Thoracic aorta (tissue), 2 donors: ENCODE measurements at regions not wholly inside any gene's neighbourhood (a gene's known extent, or its start where the extent isn't known, plus 50 kb on each side); places are given as distances from the start of the nearest gene placed in this dataset.
"Not testable (repeated sequence)": the region's sequence is repeated elsewhere in the genome, so short reads cannot be mapped to it uniquely, and the experiment has no call there.

Experiments used
- ATAC-seq: fragments of 150-250 bp; one replicate; pipeline ENCODE4 v1.8.0; 2017; ENCODE audit warnings: low read depth; ENCODE audit not compliant: insufficient number of reproducible peaks, low FRiP score
- DNase-seq: peaks from one replicate; pipeline ENCODE4 v3.0.0-alpha.2; 2020; ENCODE audit warnings: low spot score
- H3K27ac ChIP-seq, 2 donors: fragments of 200-600 bp; sonication (generic); 1 replicate in 1 of 2; 2 replicates in 1 of 2; pipeline ENCODE4 v1.5.1; 2016; ENCODE audit warnings: mild to moderate bottlenecking in 2 of 2, moderate library complexity in 2 of 2
- H3K27me3 ChIP-seq: fragments of 200-600 bp; sonication (generic); replicated peaks from 2 replicates; pipeline ENCODE4 v1.6.0; 2016; ENCODE audit warnings: mild to moderate bottlenecking; ENCODE audit not compliant: insufficient read depth
- H3K36me3 ChIP-seq: fragments of 200-600 bp; sonication (generic); one replicate; pipeline ENCODE4 v1.5.1; 2016
- H3K4me1 ChIP-seq, 2 donors: fragments of 200-600 bp; sonication (generic); 1 replicate in 1 of 2; 2 replicates in 1 of 2; pipeline versions ENCODE4 v1.5.1 to v1.6.0; 2016; ENCODE audit warnings: low read depth in 2 of 2, mild to moderate bottlenecking in 1 of 2; ENCODE audit not compliant: control insufficient read depth in 1 of 2
- H3K4me3 ChIP-seq: fragments of 200-600 bp; sonication (generic); 2 replicates; pipeline ENCODE4 v1.5.1; 2016; ENCODE audit warnings: mild to moderate bottlenecking
- H3K9me3 ChIP-seq: fragments of 200-600 bp; sonication (generic); 2 replicates; pipeline ENCODE4 v1.5.1; 2016
- CTCF ChIP-seq: fragments of 200-600 bp; sonication (generic); IDR thresholded peaks from one replicate; pipeline ENCODE4 v1.5.1; 2019; ENCODE audit warnings: antibody characterized with exemption

DNA sequence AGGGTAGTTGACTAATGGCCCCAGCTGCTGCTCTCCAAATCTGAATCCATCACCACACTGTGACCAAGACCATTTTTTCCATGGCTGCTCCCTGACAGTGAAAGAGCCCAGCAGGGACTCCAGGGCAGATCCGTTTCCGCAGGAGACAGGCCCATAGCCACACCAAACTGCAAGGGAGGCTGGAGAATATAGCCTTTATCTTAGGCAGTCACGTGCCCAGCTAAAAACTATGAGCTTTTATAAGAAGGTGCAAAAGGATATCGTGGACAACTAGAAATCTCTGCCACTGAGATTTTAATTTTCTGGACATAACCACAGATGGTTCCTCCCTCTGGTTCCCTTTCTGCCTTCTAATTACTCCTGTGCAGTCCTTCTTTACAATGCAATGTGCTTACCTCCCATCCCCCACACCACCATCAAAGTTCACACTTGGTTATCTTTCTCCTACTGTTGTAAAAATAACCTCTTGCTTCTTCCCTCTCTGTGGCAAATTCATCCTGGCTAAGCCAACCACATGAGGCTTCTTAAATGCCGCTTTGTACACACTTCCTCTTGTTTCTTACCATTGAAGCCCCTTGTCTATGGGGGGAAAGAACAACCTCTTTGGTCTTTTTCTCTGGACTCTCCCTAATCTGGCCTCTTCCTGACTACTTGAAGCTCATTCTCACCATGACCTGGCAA, 233.7 kb downstream of the SHQ1 start:
- no peak for DNase-seq
- H3K4me1 ChIP-seq = no peaks in the 10 kb centered on the region
- no peaks in the 10 kb centered on the region for H3K36me3 ChIP-seq
- TF ChIP-seq CTCF = no peak
- no peak for ATAC-seq
- no peaks in the 10 kb centered on the region for H3K27me3 ChIP-seq
- H3K27ac ChIP-seq = no peak overlapping the region
- no peak overlapping the region for H3K4me3 ChIP-seq
- no peaks in the 10 kb centered on the region for H3K9me3 ChIP-seq

GRCh38 chr3:72613871-72614270, 234.4 kb downstream of the SHQ1 start:
- Histone ChIP-seq H3K4me1 (no peaks in the 10 kb centered on the region), H3K27ac (no peak overlapping the region), H3K36me3 (no peaks in the 10 kb centered on the region), H3K4me3 (no peak overlapping the region), H3K27me3 (no peaks in the 10 kb centered on the region), H3K9me3 (no peaks in the 10 kb centered on the region)
- no peak for TF ChIP-seq CTCF
- DNase-seq (no peak), ATAC-seq (no peak)

DNA sequence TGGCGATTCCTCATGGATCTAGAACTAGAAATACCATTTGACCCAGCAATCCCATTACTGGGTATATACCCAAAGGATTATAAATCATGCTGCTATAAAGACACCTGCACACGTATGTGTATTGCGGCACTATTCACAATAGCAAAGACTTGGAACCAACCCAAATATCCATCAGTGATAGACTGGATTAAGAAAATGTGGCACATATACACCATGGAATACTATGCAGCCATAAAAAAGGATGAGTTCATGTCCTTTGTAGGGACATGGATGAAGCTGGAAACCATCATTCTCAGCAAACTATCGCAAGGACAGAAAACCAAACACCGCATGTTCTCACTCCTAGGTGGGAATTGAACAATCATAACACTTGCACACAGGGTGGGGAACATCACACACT, 239.1 kb downstream of the SHQ1 start:
- not testable (repeated sequence) for H3K4me3 ChIP-seq, ATAC-seq, H3K27me3 ChIP-seq, H3K36me3 ChIP-seq, H3K9me3 ChIP-seq, DNase-seq, H3K4me1 ChIP-seq, H3K27ac ChIP-seq

DNA sequence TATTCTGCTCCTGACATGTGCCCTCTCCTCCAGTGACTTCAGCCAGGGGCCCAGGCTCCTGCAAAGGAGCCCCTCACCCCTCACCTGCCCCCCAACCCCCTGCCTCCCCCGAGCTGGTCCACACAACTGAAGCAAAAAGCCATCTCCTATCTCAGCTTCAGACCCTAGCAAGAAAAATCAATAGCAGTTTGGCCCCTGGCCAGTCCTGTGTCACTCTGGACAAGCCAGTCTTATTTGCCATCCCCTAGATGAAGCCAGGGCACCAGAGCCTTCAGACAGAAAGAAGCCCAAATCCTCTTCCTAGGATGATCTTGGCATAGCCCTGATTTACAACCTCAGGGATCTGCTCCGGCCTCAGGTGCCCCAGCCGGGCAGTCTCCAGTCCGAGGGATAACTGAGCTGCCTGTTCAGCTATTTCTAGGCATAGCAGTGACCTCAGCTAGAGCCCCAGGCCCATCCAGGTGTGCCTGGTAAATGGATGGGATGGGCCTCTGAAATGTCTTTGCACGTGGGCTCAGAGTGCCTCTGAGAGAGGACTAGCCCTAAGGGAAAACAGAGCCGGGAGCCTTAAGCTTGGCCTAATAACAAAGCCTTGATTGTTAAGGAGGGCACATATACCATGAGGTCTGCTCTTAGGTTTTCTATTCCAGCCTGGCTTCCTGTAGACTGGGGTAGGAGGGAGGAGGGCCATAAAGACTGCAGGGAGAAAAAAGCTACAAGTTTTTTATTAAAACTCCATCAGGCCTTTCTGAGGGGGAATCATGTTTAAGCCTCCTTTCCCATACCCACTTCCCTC, 242.0 kb downstream of the SHQ1 start:
- no peak for TF ChIP-seq CTCF
- ATAC-seq = no peak

DNA sequence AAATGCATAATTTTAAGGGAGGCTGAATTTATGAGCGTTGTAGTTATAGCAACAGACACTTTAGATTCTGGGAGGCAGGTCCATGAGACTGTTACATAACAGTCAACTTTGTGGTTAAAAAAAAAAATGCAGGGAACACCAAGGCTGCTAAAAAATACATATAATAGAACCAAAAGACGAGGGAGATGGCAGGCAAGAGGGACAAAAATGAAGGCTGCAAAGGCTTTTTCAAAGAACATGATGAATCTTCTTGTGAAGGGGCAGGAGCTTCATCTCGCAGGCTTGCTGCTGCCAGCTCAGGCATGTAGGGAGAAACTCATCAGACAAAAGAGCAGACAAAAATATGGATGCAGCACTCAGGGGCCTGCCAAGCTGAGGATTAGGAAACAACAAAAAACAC, 243.9 kb downstream of the SHQ1 start:
- Histone ChIP-seq H3K4me3 (no peak overlapping the region), H3K36me3 (no peaks in the 10 kb centered on the region), H3K27me3 (no peaks in the 10 kb centered on the region), H3K4me1 (peaks cover 0 to 5% of the 10 kb centered on the region in 2 donors), H3K27ac (no peak overlapping the region), H3K9me3 (no peaks in the 10 kb centered on the region)
- DNase-seq (no peak), ATAC-seq (no peak)
- TF ChIP-seq CTCF = no peak

More for the DNA sequence above, 242.0 kb downstream of the SHQ1 start:
- Histone ChIP-seq H3K4me1 (peaks cover 0 to 5% of the 10 kb centered on the region in 2 donors), H3K27ac (no peak overlapping the region), H3K27me3 (no peaks in the 10 kb centered on the region), H3K9me3 (no peaks in the 10 kb centered on the region), H3K4me3 (no peak overlapping the region), H3K36me3 (no peaks in the 10 kb centered on the region)
- DNase-seq = no peak
